ENCODE measurements at regions not wholly inside any gene's neighbourhood (a gene's known extent, or its start where the extent isn't known, plus 50 kb on each side); places are given as distances from the start of the nearest gene placed in this dataset.

DNA sequence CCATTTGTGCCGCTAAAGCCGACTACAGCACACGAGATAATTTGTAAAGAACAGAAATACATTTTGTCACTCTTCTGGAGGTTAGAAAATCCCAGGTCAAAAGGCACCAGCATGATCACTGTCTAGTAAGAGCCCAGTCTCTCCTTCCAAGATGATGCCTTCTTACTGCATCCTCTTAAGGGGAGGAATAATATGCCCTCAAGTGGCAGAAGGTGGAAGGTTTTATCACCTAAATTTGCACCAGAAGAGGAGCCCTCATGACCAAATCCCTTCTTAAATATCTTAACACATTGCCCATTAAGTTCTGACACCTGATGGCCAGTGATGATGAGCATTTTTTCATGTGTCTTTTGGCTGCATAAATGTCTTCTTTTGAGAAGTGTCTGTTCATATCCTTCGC, 326.7 kb upstream of the RGS18 start:
- H3K27me3 Mint-ChIP-seq (ENCODE audit: low read depth), result no peaks in the 10 kb centered on the region; the same call in 1 of the 2 replicates
- H3K36me3 Mint-ChIP-seq (ENCODE audit: insufficient read depth in 1 of 3, low read depth in 3 of 3), result no peaks in the 10 kb centered on the region
- H4K8ac ChIP-seq (replicated peaks; ENCODE audit: insufficient read length, low read depth, low read length), result no peak overlapping the region

More for the DNA sequence above, 326.7 kb upstream of the RGS18 start:
- H2BK15ac ChIP-seq (ENCODE audit: low read depth, low read length), result no peak overlapping the region
- no peak overlapping the region for H3K23ac ChIP-seq (ENCODE audit: insufficient read length, low read depth, low read length)
- peak; percentile 63 for TF ChIP-seq CTCF (conservative IDR thresholded peaks at IDR 0.05)
- no peaks in the 10 kb centered on the region for H4K20me1 ChIP-seq (ENCODE audit: control insufficient read depth, insufficient read depth, insufficient read length)
- no peak overlapping the region for H2BK120ac ChIP-seq (ENCODE audit: low read depth, low read length, poor library complexity, severe bottlenecking)
- no peak overlapping the region for H3K18ac ChIP-seq (ENCODE audit: insufficient read length, low read depth, low read length)
- no peak overlapping the region for H2BK5ac ChIP-seq (ENCODE audit: insufficient read length, low read length)
- Mint-ChIP-seq H3K27ac (no peak overlapping the region), H3K9me3 (no peaks in the 10 kb centered on the region), H3K4me1 (no peaks in the 10 kb centered on the region), H3K4me3 (no peak overlapping the region)
- no peak overlapping the region for H3K9ac ChIP-seq (ENCODE audit: extremely low read depth, insufficient read length, low read length)
- H3K56ac ChIP-seq (ENCODE audit: insufficient read length, low read depth, low read length), result no peak overlapping the region
- no peak overlapping the region for H4K91ac ChIP-seq (ENCODE audit: insufficient read length, low read depth, low read length)
- WGBS (ENCODE audit: extremely low coverage, insufficient read length, low lambda C conversion rate), result no CpG with 5 or more reads among the region's 4 CpGs
- no peak overlapping the region for H3K14ac ChIP-seq (ENCODE audit: insufficient read depth, low read length)
- no peak overlapping the region for H2BK20ac ChIP-seq (ENCODE audit: low read depth, low read length, poor library complexity, severe bottlenecking)
- H4K5ac ChIP-seq (ENCODE audit: insufficient read length, low read depth, low read length), result no peak overlapping the region
- no peaks in the 10 kb centered on the region for H3K9me3 ChIP-seq (ENCODE audit: control insufficient read depth, low read depth, low read length)
- no peak overlapping the region for H2AFZ ChIP-seq (ENCODE audit: low read length)
- no peaks in the 10 kb centered on the region for H3K27me3 ChIP-seq (ENCODE audit: insufficient read depth, low read length)
- H2AK5ac ChIP-seq (ENCODE audit: insufficient read length, low read length), result no peak overlapping the region
- H3K79me1 ChIP-seq (ENCODE audit: insufficient read depth, low read depth, low read length, poor library complexity, severe bottlenecking), result no peaks in the 10 kb centered on the region
- no peaks in the 10 kb centered on the region for H3K4me1 ChIP-seq (ENCODE audit: insufficient read depth, low read length)
- H3K23me2 ChIP-seq (ENCODE audit: insufficient read length, low read depth, low read length, poor library complexity, severe bottlenecking), result no peaks in the 10 kb centered on the region
- H2BK12ac ChIP-seq (ENCODE audit: insufficient read length, low read depth, low read length), result no peak overlapping the region
- H3T11ph ChIP-seq (ENCODE audit: low read length), result no peak overlapping the region
- no peak overlapping the region for H3K4ac ChIP-seq (ENCODE audit: low read depth, low read length)
- H3K27ac ChIP-seq (ENCODE audit: insufficient read length, low read depth, low read length), result no peak overlapping the region
- H3K79me2 ChIP-seq (ENCODE audit: insufficient read depth, low read length), result no peaks in the 10 kb centered on the region
- DNase-seq, result no peak
- no peak overlapping the region for H3K4me2 ChIP-seq (ENCODE audit: insufficient read depth, insufficient read length, low read length)
